Endodermal cell (in vitro differentiated cells): ENCODE measurements at regions not wholly inside any gene's neighbourhood (a gene's known extent, or its start where the extent isn't known, plus 50 kb on each side); places are given as distances from the start of the nearest gene placed in this dataset.

Experiments
- DNase-seq: peaks from one replicate; pipeline ENCODE4 v3.0.0-alpha.2; 2017
- H3K27ac ChIP-seq: 2 replicates; pipeline ENCODE4 v1.5.1; 2013; ENCODE audit warnings: mild to moderate bottlenecking, low read depth, low read length, moderate library complexity
- H3K27me3 ChIP-seq: 2 replicates; pipeline ENCODE4 v1.6.1; 2013; ENCODE audit warnings: mild to moderate bottlenecking, low read length, moderate library complexity; ENCODE audit not compliant: insufficient read depth, control insufficient read depth, poor library complexity, severe bottlenecking
- H3K36me3 ChIP-seq: 2 replicates; pipeline ENCODE4 v1.7.0; 2013; ENCODE audit warnings: mild to moderate bottlenecking, low read length, moderate library complexity; ENCODE audit not compliant: control insufficient read depth, insufficient read depth
- H3K4me1 ChIP-seq: one replicate; pipeline ENCODE4 v1.7.0; 2013; ENCODE audit warnings: low read length; ENCODE audit not compliant: control insufficient read depth, insufficient read depth
- H3K4me3 ChIP-seq: 2 replicates; pipeline ENCODE4 v1.5.1; 2013; ENCODE audit warnings: mild to moderate bottlenecking, low read length, moderate library complexity
- H3K9ac ChIP-seq: 2 replicates; pipeline ENCODE4 v1.6.1; 2013; ENCODE audit warnings: mild to moderate bottlenecking, low read length, moderate library complexity; ENCODE audit not compliant: poor library complexity, severe bottlenecking; ENCODE audit errors: extremely low read depth
- H3K9me3 ChIP-seq: 2 replicates; pipeline ENCODE4 v1.6.1; 2013; ENCODE audit warnings: mild to moderate bottlenecking, low read length, moderate library complexity; ENCODE audit not compliant: control insufficient read depth
- H3K27ac Mint-ChIP-seq: 2 replicates; pipeline ENCODE4 v1.8.0; 2020; ENCODE audit warnings: mixed read lengths
- H3K27me3 Mint-ChIP-seq: 2 replicates; pipeline ENCODE4 v1.8.0; 2021; ENCODE audit warnings: mild to moderate bottlenecking, mixed read lengths; ENCODE audit not compliant: insufficient read depth
- H3K36me3 Mint-ChIP-seq: 2 replicates; pipeline ENCODE4 v1.8.0; 2020; ENCODE audit warnings: low read depth, mixed read lengths
- H3K4me1 Mint-ChIP-seq: 2 replicates; pipeline ENCODE4 v1.8.0; 2020; ENCODE audit warnings: mixed read lengths
- H3K4me3 Mint-ChIP-seq: 2 replicates; pipeline ENCODE4 v1.8.0; 2020; ENCODE audit warnings: mild to moderate bottlenecking, moderate library complexity, mixed read lengths
- H3K9me3 Mint-ChIP-seq: 2 replicates; pipeline ENCODE4 v1.8.0; 2020; ENCODE audit warnings: mild to moderate bottlenecking, mixed read lengths
- CTCF ChIP-seq: fragments of 200-600 bp; sonication (generic); conservative IDR thresholded peaks from 2 replicates; pipeline ENCODE4 v1.5.0; 2021; ENCODE audit warnings: antibody characterized with exemption, mild to moderate bottlenecking
- WGBS, 2 experiments: methylation state at CpG; one replicate each; pipeline versions ENCODE4 v1.1.5 to v1.1.7; 2013; ENCODE audit warnings: missing lambda C conversion rate in 2 of 2, mixed read lengths in 1 of 2; ENCODE audit not compliant: insufficient coverage in 1 of 2, insufficient read length in 1 of 2; 5-methylcytosine and 5-hydroxymethylcytosine counted together

- Mint-ChIP-seq H3K27me3 (peaks cover 25% of the 10 kb centered on the region), H3K4me3 (no peak overlapping the region)
- WGBS, 2 experiments = 93 to 94% methylated on average over 3 to 5 of the region's 5 CpGs
Observed at GRCh38 chr10:35950701-35951100, 308.6 kb upstream of the FZD8 start.

GRCh38 chr10:35950226-35950625, 308.1 kb upstream of the FZD8 start:
- Mint-ChIP-seq H3K36me3 (no peaks in the 10 kb centered on the region), H3K4me3 (peak overlapping the region; percentile 7), H3K27ac (no peak overlapping the region), H3K27me3 (peaks cover 26% of the 10 kb centered on the region), H3K9me3 (no peaks in the 10 kb centered on the region), H3K4me1 (peaks cover 22% of the 10 kb centered on the region)
- no peaks in the 10 kb centered on the region for H3K9me3 ChIP-seq
- H3K36me3 ChIP-seq = no peaks in the 10 kb centered on the region
- TF ChIP-seq CTCF = no peak
- DNase-seq = no peak
- H3K27me3 ChIP-seq = peaks cover 6% of the 10 kb centered on the region
- no peak overlapping the region for H3K9ac ChIP-seq
- no peak overlapping the region for H3K27ac ChIP-seq
- no peak overlapping the region for H3K4me3 ChIP-seq
- peaks cover 4% of the 10 kb centered on the region for H3K4me1 ChIP-seq
- WGBS, 2 experiments = 50 to 78% methylated on average over 2 to 8 of the region's 8 CpGs

More at GRCh38 chr10:35950701-35951100, 308.6 kb upstream of the FZD8 start:
- Histone ChIP-seq H3K36me3 (no peaks in the 10 kb centered on the region), H3K4me1 (peaks cover 4% of the 10 kb centered on the region), H3K9ac (no peak overlapping the region), H3K9me3 (no peaks in the 10 kb centered on the region), H3K4me3 (no peak overlapping the region), H3K27ac (no peak overlapping the region), H3K27me3 (peaks cover 6% of the 10 kb centered on the region)
- TF ChIP-seq CTCF = no peak
- H3K9me3 Mint-ChIP-seq = no peaks in the 10 kb centered on the region
- peaks cover 22% of the 10 kb centered on the region for H3K4me1 Mint-ChIP-seq
- H3K27ac Mint-ChIP-seq = no peak overlapping the region
- no peak for DNase-seq
- H3K36me3 Mint-ChIP-seq = no peaks in the 10 kb centered on the region

- Mint-ChIP-seq H3K4me3 (peak overlapping the region; percentile 7), H3K27me3 (peaks cover 26% of the 10 kb centered on the region), H3K36me3 (no peaks in the 10 kb centered on the region), H3K27ac (no peak overlapping the region), H3K9me3 (no peaks in the 10 kb centered on the region), H3K4me1 (peaks cover 22% of the 10 kb centered on the region)
- no peak for TF ChIP-seq CTCF
- peaks cover 6% of the 10 kb centered on the region for H3K27me3 ChIP-seq
- H3K4me3 ChIP-seq = no peak overlapping the region
- DNase-seq = peak; percentile 65
- 35 to 50% methylated on average over 2 to 5 of the region's 5 CpGs for WGBS, 2 experiments
- no peak overlapping the region for H3K27ac ChIP-seq
- H3K4me1 ChIP-seq = peaks cover 4% of the 10 kb centered on the region
- no peaks in the 10 kb centered on the region for H3K36me3 ChIP-seq
- no peaks in the 10 kb centered on the region for H3K9me3 ChIP-seq
- no peak overlapping the region for H3K9ac ChIP-seq
Observed at GRCh38 chr10:35949811-35950211, 307.7 kb upstream of the FZD8 start.
